ENCODE measurements at regions not wholly inside any gene's neighbourhood (a gene's known extent, or its start where the extent isn't known, plus 50 kb on each side); places are given as distances from the start of the nearest gene placed in this dataset.
A peak's percentile ranks its signal among the peaks of the same experiment; 100 is the strongest.

DNA sequence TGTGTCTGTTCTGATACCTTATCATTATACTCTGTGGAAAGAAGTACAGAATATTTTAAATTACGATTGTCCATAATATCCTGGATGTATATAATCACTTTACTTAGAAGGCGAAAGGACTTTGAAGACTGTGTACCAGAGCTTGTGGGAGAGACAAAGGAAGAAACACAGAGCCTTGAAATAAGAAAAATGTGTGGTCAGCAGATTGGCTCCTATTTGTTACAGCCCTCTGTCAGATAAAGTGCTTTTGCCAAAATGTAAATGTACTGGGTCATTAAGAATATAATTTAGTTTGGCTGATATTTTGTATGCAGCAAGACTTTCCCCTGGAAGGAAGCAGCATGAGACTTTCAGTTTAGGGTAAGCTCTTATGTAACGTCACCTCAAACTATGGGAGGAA lies 443.1 kb downstream of the CCDC85A start:
- no peak for DNase-seq

DNA sequence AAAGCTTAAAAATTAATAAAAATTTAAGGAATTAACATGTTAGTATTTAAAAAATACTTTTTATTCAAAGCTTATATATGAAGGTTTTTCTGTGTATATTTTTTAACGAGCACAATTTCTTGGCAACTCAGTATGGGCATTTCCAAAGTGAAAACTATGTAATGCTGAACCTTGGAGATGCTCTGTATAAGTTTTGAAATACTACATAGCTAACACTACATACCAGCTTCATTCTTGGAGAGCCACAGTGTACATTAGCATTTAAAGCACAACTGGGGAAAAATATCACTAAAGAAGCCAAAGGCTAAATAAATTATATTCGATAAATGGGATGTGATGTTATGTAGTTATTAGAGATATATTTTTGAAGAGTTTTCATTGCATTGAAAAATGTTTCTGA lies 446.5 kb downstream of the CCDC85A start:
- DNase-seq: no peak

DNA sequence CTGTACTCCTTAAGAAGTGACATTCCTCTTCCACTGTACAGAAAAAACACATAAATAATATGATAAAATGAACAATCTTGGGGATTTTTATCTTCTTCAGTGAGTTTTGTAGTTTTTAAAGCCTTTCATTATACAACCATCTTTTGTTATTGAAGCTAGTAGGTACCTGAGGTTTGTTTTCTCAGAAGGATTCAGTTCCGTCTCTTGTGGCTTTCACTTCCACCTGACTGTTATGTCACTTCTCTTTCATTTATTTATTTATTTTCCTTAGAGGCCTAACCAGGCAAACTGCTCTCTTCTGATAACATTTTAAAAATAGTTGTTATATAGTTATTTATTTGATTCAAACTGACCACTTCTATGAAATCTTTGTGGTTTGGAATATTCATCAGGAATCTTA lies 464.2 kb downstream of the CCDC85A start:
- no peak for DNase-seq

DNA sequence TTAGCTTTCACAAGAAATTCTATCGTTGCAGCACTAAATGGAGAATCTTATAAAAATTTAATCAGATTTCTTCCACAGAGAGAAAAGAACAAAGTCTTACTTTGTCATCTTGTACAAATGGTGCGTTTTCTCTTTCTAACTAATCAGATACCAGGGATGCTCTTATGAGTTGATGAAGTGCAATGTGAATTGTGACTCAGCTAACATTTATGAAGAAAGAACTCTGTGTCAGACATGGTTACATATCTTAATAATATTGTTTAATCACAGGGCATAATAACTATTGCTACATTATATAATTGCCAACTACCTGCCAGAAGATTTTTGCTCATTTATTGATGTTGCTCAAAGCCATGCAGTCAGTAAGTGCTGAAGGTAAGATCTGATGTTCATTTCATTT lies 465.0 kb downstream of the CCDC85A start:
- DNase-seq: no peak

DNA sequence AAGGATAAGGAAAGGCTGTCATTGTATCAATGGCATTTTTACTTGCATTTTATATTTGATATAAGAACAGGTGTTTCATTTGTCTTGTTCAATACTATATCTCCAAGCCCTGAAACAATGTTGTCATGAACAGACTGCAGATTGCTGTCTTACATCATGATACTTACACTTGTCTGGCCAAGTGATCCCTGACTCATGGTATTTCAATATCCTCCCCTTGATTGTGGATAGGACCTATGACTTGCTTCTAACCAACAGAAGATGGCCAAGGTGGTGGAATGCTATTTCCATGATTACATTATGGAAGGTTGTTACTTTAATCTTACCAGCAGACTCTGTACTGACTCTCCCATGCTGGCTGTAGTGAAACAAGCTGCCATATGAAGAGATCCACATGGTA lies 471.1 kb downstream of the CCDC85A start:
- no peak for DNase-seq

DNA sequence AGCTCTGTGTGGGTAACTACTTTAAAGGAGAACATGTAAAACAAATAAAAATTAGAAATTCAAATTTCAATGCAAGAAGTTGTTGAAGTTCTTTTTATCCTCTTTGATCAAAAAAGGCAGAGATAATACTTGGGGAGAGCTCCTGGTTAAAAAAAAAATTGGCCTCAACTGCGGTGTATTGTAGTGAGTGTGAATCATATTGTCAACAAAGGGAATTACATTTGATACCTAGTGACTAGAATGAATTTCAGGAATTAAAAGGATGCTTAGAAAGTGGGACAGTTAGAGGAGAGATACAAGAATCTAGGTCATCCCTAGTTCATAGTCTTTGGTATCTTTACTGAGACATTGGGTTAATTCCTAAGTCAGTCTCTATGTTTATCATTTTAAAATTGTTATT lies 473.0 kb downstream of the CCDC85A start:
- DNase-seq: no peak

DNA sequence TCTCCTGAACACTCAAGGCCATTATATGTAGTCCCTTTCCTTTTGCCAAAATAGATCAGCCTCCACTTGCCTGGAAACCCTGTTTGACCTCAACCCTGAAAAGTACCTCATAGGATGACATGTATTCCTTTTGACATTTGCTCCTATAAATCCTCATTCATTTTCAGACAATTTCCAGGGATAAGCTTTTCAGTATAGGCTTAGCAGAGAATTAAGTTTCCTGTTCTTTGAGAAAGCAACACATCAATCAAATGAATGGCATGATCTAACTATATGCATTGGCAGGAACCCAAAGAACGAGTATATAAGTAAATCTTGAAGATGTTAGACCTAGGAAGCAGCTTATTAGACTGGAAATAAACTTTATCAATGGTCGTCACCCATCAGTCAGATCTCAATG lies 483.0 kb downstream of the CCDC85A start:
- DNase-seq: no peak

DNA sequence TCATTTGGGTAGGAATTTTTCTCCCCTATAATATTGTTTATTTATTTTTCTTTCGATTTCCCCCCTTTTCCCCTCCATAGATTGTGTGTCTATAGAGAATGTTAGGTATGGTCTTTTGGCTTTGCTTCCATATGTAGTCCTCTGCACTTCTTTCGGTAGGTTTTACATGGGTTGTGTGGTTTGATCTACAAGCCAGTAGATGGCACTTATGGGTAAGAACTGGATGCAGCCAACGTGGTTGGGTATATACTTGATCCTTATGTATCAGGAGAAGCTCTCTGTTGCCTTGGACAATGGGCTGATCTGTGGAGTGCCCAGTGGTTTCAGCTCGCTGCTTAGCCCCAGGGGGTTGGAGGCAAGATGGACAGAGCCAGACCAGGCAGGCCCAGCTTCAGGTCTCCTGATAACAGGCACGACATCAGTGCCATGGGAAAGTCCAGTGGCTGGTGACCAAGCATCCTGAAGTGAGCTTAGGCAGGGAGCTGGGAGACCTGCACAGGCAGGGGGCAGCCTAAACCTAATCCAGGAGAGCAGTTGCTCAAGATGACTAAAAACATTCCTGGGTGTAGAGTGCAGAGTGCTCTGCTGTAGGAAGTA lies 488.3 kb downstream of the CCDC85A start:
- no peak for DNase-seq

DNA sequence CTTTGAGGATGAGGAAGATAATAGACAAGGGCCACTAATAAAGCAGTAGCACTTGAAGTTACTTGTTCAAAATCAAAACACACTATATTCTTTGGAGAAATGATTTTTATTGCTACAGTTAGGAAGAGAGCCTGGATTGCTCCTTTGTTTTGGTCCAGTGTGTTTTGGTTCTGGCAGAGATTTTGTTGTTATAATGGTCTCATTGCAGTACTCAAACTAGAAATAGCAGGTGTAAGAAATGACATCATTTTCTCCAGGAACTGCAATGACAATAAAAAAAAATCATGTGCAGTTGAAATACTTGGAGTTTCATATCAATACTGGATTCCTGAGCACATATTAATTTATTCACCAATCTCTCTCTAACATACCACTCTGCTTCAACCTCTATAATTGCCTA lies 490.3 kb downstream of the CCDC85A start:
- no peak for DNase-seq

DNA sequence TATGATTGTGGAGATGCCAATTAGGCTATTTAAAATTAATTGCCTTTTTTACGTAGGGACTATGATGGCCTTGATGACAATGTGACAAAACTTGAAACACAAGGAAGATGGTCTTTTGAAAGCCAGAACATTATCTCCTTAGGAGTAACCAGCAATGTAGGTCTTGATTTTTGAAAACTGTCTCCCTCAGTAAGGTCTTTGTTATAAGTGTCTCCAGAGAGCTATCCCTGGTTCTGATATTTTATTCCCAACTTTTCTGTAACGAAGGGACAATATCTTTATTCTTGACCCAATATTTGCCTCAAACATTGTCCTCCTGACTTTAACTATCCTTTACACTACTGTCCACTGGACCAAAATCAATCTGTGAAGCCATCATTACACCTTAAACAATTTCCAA lies 493.2 kb downstream of the CCDC85A start:
- DNase-seq: no peak

DNA sequence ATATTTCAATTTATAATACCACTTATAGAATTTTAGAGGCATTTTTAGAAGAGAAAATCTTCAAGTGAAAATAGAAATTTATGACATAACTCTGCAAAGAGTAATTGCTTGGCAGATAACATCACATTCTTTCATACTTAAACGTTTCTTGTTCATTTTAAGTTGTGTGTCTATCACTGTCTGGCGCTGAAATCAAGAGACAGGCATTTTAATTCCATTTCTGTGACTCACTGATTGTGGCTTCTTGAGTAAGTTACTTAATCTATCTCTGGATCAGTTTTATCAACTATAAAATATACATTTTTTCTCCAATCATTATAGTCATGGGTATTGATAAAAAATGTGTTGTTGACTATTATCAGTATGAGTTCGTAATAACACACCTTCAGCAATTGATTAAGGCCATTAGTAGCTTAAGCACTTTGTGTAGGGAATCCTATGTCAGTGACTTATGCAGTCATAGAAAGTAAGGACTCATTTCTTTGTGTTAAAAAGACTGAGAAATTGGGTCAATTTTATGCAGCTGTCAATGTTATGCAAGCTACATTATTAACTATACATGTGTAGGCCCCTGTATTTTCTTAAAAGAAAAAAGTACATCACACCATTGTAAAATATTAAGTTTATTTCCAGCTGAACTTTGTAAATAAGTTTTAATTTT lies 497.3 kb downstream of the CCDC85A start:
- DNase-seq: peak; percentile 86

DNA sequence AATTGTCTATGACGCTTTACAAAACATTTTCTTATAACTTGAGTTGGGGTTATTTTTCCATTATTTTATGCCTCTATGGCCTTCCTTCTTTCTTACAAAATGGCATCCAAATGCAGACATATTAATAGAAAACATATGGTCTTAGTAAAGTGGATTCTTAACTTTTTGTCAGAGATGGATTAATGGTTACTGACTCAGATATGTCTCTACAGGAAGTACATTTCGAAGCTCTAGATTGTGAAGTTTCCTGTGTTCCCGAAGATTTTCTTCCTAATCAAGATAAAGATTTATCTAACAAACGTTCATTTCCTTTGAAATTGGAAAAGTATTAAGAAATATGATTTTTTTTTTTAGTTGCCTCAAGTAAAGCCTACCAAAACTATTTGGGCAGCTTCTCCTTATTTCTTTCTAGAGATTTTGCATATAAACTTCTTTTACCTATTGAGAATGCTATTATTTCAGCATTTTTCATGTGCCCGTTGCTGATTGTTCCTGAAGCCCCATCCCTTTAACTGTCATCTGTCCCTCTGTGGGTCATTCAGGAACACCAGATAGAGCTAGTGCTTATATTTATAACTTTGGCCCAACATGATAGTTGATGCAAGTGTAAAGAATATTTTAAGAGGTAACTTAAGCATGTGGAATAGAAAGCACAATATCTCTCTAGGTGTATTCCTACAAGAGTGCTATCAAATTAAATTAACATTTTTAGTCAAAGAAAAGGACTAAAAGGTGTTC lies 498.0 kb downstream of the CCDC85A start:
- DNase-seq: peak; percentile 76

DNA sequence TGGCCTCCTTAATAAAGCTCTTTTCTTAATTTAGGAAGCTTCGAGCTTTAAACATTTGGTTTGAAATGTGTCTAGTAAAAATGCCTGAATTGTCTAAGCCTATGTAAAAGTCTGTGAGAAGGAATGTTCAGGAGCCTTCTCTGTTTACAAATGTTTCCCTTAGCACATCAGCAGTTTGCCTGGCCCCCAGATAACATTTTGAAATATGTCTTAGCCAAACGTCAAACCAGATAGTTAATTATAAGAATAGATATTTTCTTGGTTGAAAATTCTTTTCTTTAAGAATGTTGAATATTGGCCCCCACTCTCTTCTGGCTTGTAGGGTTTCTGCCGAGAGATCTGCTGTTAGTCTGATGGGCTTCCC lies 498.6 kb downstream of the CCDC85A start:
- DNase-seq: no peak

DNA sequence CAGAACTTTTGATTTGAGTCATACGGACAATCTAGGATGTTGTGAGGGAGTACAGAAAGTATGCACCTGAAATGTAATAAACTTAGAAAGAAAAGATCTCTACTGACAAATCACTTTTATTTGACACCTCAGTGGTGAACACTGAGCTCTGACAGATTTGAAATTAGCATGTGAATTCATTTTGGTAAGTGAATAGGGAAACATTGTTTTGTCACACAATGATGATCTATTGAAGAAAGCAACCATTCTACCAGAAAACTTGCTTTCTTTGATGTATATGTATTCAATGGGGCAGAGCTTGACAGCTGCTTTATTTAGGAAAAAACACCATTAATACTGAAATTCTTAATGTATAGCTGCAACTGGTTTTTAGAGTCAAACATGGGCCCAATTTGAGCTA lies 500.5 kb downstream of the CCDC85A start:
- DNase-seq: no peak

DNA sequence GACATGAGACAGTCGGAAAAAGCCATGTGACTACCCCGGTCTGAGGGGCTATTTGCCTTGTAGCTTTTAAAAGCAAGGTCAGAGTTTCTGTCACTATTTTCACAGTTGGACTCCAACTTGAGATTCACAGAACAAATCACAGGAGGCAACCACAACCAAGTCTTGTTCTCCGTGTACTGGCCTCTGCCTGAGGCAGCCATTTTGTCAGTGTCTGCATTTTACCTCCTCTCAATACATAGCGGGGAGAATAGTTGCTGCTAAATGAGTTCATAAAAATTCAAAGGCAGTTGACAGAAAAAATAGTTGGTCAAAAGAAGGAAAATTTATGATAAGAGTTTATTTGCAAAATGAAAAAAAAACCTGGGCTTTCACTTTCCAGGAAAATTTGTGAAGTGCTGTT lies 501.4 kb downstream of the CCDC85A start:
- no peak for DNase-seq

DNA sequence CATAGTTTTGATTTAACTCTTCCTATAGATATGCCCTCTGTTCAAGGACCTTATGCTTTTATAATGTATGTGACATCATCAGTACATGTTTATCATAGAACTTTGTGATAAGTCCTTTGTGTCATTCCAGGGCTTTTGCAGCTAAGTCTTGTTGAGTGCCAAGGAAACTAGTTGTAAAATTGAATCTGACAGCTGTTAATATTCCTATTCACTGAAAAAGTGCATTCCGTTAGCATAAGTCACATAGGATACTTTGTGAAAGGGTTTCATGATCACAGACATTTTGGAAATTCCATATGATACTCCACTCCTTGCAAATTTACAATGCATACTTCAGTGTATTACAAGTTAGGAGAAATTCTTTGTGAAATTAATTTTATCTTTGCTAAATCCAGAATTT lies 503.4 kb downstream of the CCDC85A start:
- peak; percentile 86 for DNase-seq

DNA sequence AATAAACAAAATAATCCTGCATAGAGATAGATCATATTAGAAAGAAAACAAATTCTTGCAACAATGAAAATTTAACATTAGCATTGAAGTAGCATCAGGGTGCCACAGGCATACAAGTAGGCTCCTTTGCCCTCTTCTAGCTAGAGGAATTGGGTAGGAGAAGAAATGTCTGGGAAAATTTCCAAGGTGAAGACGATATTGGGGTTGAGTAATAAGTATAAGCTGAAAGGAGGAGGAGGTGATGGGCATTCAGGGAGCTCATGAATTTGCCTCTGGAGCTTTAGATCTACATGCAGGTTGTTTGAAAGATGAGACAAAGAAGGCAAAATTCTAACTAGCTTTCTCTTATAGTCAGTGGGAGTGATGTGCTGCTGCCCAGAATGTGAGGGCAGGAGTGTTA lies 504.9 kb downstream of the CCDC85A start:
- no peak for DNase-seq

DNA sequence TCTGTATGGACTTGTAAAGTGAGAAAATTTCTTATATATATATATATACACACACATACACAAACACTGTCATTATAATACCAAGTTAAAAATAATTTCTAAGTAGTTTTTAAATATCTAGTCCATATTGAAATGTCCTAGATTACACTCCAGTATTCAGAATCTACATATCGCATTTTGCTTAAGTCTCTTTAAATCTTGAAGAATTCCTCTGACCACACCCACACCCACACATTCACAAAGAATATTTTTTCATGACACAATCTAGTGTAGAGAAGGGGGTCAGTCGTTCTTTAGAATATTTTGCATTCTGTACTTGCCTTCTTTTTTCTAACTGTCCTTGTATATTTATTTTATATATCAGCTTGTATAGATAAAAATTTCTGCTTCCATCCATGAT lies 509.7 kb downstream of the CCDC85A start:
- DNase-seq: no peak

DNA sequence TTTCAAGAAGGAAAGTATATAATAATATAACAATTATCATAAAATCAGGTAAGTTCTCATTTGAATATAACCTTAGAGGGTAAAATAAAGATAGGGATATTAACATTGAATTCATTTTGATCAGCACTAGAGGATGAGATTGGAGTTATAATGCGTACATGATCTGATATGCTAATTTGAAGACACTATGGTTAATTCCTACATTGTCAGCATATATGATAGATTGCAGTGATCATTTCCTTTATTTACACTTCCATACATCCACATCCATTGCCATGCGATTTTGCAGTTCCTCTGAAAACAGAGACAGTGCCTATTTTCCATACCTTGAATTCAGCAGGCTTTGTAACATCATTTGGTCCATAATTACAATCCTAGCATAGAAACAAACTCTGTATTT lies 519.2 kb downstream of the CCDC85A start:
- DNase-seq: no peak

DNA sequence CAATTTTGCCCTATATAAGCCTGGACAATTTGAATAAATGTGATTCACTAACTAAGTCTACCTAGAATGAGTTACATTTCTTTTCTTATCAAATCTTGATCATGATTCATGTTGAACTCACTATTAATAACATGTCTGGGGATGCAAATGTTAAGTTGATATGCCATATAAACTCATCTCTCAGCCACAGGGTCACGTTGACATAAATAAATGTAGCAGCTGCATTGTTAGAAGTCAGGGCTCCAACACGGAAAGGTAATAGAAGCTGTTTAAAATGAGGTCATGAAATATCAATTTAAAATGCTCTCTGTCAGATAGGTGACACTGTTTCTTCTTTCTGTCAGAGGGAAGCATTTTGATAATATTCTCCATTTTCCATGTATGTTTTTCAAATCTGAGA lies 521.9 kb downstream of the CCDC85A start:
- DNase-seq: no peak

DNA sequence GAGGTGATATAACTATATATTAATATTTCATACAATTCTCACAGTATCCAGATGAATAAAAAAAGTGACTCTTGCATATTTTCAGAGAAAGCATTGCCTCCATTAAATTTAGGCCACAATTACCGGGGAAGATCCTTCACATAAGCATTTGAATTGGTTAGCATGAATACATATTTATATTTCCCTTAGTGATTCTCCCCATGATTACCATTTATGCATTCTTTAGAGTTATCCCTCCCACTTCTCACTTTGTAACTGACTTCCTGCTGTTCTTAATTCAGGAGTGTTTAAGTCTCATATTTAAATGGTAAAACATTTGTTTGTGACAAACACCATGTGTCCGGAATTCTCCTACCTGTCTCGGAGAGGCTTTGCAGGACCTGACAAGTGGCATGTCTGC lies 523.4 kb downstream of the CCDC85A start:
- no peak for DNase-seq

DNA sequence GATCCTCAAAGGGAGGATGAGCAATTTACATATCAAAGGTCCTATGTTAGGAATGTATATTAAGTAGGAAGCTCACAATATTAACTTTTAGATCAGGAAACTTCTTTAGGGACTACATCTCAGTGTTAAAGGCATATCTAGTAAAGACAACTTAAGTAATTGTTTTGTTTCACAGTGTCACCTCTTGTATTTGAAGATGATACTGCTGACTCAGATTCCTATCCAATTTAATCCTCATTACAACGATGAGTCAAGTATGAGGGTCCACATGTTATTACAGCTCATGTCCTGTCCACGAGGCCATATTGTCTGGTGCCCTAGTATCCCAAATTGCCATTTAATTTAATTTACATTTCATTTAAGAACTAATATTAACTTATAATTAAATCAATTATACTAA lies 523.9 kb downstream of the CCDC85A start:
- DNase-seq: no peak

DNA sequence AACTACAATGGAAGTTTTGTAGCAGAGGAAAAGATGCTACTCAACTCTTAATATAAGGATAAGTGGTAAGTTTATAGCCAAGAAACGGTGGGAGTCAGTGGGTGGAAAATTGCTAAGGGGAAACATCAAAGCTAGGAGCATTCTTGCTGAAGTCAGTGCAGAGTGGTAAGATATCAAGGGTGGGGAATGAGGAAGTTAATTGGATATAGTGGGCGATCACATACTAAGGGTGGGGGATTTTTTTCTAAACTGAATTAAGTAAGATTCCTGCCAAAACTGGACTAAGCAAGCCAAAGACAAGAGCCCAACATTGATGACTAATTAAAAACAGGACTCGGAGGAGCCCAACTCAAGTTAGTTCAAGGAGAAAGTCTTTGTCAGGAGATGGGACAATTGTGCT lies 525.4 kb downstream of the CCDC85A start:
- no peak for DNase-seq

DNA sequence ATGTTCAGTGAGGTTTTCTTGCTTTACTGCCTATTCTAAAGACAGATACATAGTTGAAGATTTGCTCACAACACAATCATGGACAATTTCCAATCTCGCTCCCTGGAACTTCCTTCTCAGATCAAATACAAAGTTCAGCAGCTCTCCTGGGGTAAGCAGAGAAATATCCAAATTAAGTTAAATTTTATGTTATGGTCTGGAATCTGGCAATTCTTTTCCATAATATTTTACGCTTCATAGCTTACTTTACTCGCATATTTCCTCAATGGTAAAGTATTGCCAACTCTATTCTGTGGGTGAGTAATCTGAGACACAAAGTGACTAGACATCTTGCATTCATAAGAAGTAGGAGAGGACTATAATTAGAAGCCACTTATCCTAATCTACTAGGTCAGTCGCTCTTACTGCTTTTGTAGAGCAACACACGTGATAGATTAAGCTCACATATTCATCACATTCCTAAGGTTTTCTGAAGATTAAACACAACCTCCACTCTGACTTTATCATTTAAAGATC lies 529.4 kb downstream of the CCDC85A start:
- peak; percentile 86 for DNase-seq
